ENCODE measurements at regions not wholly inside any gene's neighbourhood (a gene's known extent, or its start where the extent isn't known, plus 50 kb on each side); places are given as distances from the start of the nearest gene placed in this dataset.
A peak's percentile ranks its signal among the peaks of the same experiment; 100 is the strongest.

DNA sequence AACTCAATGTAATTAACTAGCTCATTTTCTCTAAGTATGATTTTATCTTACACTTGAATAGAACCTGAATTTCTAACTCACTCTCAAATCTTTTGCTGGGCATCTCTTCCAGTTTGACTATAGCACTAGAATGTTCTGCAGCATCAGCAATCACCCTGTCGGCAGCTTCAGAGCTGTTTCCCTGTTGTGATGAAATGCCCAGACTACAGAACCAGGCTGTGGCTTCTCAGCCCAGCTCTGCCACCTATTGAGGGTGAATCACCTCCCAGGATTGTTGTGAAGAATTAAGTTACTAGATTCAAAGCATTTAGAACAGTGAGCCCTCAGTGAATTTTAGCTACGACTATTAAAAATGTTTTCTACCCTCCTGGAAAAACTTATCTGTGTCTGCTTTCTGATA is 90.4 kb upstream of the ANKRD55 start:
- TF ChIP-seq, protein P1, sequence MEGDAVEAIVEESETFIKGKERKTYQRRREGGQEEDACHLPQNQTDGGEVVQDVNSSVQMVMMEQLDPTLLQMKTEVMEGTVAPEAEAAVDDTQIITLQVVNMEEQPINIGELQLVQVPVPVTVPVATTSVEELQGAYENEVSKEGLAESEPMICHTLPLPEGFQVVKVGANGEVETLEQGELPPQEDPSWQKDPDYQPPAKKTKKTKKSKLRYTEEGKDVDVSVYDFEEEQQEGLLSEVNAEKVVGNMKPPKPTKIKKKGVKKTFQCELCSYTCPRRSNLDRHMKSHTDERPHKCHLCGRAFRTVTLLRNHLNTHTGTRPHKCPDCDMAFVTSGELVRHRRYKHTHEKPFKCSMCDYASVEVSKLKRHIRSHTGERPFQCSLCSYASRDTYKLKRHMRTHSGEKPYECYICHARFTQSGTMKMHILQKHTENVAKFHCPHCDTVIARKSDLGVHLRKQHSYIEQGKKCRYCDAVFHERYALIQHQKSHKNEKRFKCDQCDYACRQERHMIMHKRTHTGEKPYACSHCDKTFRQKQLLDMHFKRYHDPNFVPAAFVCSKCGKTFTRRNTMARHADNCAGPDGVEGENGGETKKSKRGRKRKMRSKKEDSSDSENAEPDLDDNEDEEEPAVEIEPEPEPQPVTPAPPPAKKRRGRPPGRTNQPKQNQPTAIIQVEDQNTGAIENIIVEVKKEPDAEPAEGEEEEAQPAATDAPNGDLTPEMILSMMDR (IDR thresholded peaks at IDR 0.05), result no peak
- no peak for DNase-seq
- ATAC-seq, result peak; percentile 32
- intact Hi-C loops (cut with DNase I), result no loop called here
- Histone ChIP-seq H3K27me3 (no peaks in the 10 kb centered on the region), H3K4me3 (no peak overlapping the region), H3K27ac (no peak overlapping the region), H3K9me3 (no peaks in the 10 kb centered on the region), H3K36me3 (no peaks in the 10 kb centered on the region), H3K4me1 (peaks cover 0 to 4% of the 10 kb centered on the region in 2 donors)

DNA sequence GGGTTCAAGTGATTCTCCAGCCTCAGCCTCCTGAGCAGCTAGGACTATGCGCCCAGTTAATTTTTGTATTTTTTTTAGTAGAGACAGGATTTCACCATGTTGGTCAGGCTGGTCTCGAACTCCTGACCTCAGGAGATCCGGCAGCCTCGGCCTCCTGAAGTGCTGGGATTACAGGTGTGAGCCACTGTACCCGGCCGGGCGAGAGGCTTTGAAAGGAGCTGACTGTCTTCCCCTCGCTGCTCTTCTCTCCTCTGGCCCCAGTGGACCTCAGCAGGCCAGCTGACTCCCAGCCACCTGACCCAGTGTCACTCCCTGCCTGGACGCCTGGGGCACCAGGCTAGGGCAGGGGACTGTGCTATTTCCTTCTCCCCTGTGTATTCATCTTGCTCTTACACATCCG is 89.5 kb upstream of the ANKRD55 start:
- ATAC-seq (no peak), DNase-seq (no peak)
- Histone ChIP-seq H3K4me3 (no peak overlapping the region), H3K27me3 (no peaks in the 10 kb centered on the region), H3K27ac (no peak overlapping the region), H3K4me1 (peaks cover 0 to 4% of the 10 kb centered on the region in 2 donors), H3K36me3 (no peaks in the 10 kb centered on the region), H3K9me3 (no peaks in the 10 kb centered on the region)
- intact Hi-C loops (cut with DNase I), result no loop called here
- TF ChIP-seq, protein P1 (IDR thresholded peaks at IDR 0.05), result no peak

DNA sequence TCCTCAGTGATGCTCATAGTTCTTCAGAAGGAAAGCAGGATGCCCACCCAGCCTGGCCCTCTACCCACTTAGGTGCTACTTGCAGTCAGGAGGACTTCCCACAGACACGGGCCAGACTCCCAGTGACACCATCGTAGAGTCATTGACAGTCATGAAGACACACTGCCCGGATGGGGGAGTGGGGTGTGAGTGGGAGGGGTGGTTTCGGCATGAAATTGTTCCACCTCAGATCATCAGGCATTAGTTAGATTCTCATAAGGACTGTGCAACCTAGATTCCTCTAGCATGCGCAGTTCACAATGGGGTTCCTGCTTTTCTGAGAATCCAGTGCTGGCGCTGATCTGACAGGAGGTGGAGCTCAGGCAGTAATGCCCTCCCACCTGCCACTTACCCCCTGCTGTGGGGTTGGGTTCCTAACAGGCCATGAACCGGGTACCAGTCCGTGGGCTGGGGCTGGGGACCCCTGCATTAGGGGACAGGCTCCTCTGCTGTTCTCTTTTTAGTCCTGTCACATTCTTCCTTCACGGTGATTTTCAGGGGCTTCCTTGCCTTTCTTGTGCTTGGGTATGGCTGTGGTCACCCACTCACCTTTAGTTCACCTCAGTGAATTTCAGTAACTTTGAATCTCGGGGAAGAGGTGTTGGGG is 88.2 kb upstream of the ANKRD55 start:
- ATAC-seq (no peak), DNase-seq (peak in 1 of 4 donors; percentile 50)
- intact Hi-C loops (cut with DNase I), result no loop called here
- Histone ChIP-seq H3K9me3 (no peaks in the 10 kb centered on the region), H3K4me1 (peaks cover 0 to 4% of the 10 kb centered on the region in 2 donors), H3K27ac (no peak overlapping the region), H3K4me3 (no peak overlapping the region), H3K36me3 (no peaks in the 10 kb centered on the region), H3K27me3 (no peaks in the 10 kb centered on the region)
- TF ChIP-seq, protein P1 (IDR thresholded peaks at IDR 0.05), result no peak

DNA sequence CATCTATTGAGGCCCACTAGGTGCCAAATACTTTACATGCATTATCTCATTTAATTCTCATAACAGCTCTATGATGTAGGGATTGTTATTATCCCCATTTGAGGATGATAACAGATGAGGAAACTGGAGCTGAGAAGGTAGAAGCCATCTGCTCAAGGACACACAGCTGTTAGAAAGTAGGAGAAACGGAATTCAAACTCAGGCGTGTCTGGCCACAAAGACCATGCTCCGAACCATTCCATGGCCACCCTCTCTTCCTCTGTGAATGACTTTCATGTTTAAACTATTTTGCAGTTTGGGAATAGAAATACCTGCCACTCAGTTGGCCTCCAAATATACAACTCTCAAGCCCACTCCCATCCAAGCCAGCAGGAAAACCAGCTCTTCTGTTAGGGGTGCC is 87.6 kb upstream of the ANKRD55 start:
- Histone ChIP-seq H3K4me1 (peaks cover 0 to 4% of the 10 kb centered on the region in 2 donors), H3K27me3 (no peaks in the 10 kb centered on the region), H3K36me3 (no peaks in the 10 kb centered on the region), H3K27ac (no peak overlapping the region), H3K4me3 (no peak overlapping the region), H3K9me3 (no peaks in the 10 kb centered on the region)
- DNase-seq (no peak), ATAC-seq (no peak)
- intact Hi-C loops (cut with DNase I), result no loop called here
- TF ChIP-seq, protein P1 (IDR thresholded peaks at IDR 0.05), result no peak

DNA sequence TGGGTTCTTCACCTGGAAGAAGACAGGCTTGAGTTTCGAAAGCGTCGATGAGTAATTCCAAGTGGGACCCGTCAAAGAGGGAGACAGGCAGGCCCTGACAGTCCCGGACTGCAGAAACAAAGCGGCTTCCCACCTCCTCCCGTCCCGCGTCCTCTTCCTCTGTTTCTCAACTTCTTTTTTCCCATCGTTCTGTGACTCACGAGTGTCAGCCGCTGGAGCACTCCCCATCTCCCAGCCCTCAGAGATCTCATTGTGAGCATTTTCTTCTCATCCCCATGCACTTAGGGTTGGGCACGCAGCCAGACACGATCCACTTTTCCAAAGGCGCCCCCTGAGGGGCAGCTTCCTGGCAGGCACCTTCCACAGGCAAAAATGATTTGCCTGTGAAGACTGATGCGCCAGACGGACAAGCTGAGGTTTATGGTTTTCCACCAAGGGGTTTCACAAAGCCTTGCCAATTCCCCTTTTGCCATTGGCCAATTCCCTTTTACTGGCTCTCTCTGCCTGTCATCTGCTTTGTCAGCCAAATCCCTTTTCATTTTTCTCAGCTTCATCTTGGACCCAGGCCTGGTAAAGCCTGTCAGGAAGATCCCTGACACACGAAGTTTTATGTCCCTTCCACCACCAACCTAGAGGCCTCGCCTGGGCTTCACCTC is 86.5 kb upstream of the ANKRD55 start:
- Histone ChIP-seq H3K4me1 (peaks cover 0 to 4% of the 10 kb centered on the region in 2 donors), H3K27ac (peak overlapping the region in 1 of 2 donors; percentile 76), H3K27me3 (no peaks in the 10 kb centered on the region), H3K9me3 (no peaks in the 10 kb centered on the region), H3K4me3 (no peak overlapping the region), H3K36me3 (no peaks in the 10 kb centered on the region)
- intact Hi-C loops (cut with DNase I), result no loop called here
- TF ChIP-seq, protein P1 (IDR thresholded peaks at IDR 0.05), result no peak
- DNase-seq (peak; percentile 36 to 68 (median 49)), ATAC-seq (peak; percentile 79)

Measured in left lung (tissue), 4 donors.